Vagina (tissue), 2 donors: ENCODE measurements at regions not wholly inside any gene's neighbourhood (a gene's known extent, or its start where the extent isn't known, plus 50 kb on each side); places are given as distances from the start of the nearest gene placed in this dataset.

Source experiments
- DNase-seq, 2 donors: peaks; one replicate each; pipeline ENCODE4 v3.0.0-alpha.2; 2017; ENCODE audit errors: extremely low spot score in 2 of 2
- H3K27ac ChIP-seq: fragments of 200-600 bp; sonication (generic); one replicate; pipeline ENCODE4 v1.5.1; 2019
- H3K27me3 ChIP-seq: fragments of 200-600 bp; sonication (generic); one replicate; pipeline ENCODE4 v1.5.1; 2019
- H3K36me3 ChIP-seq, 2 donors: fragments of 200-600 bp; sonication (generic); one replicate each; pipeline ENCODE4 v1.5.1; 2017 to 2019
- H3K4me1 ChIP-seq: fragments of 200-600 bp; sonication (generic); one replicate; pipeline ENCODE4 v1.5.1; 2019
- H3K4me3 ChIP-seq, 2 donors: fragments of 200-600 bp; sonication (generic); 1 replicate in 1 of 2; 2 replicates in 1 of 2; pipeline ENCODE4 v1.5.1; 2016 to 2019
- H3K9me3 ChIP-seq: fragments of 200-600 bp; sonication (generic); one replicate; pipeline ENCODE4 v1.5.1; 2019
- CTCF ChIP-seq, 3 experiments: fragments of 450-650 bp in 2 of 3; fragments of 200-600 bp in 1 of 3; sonication (generic) in 1 of 3; IDR thresholded peaks; one replicate each; pipeline ENCODE4 v1.5.1; 2017 to 2019; ENCODE audit warnings: antibody characterized with exemption in 3 of 3, mild to moderate bottlenecking in 2 of 3, moderate library complexity in 2 of 3
- POLR2A ChIP-seq, 2 donors: fragments of 450-650 bp; IDR thresholded peaks; one replicate each; pipeline ENCODE4 v1.6.1; 2017; ENCODE audit warnings: antibody characterized with exemption in 2 of 2, mild to moderate bottlenecking in 2 of 2, moderate library complexity in 2 of 2
- POLR2AphosphoS5 ChIP-seq, 2 donors: sonication (generic); formaldehyde crosslinking; IDR thresholded peaks; one replicate each; pipeline ENCODE4 v1.9.0; 2017; ENCODE audit warnings: antibody characterized with exemption in 2 of 2, mild to moderate bottlenecking in 2 of 2, low read depth in 1 of 2; ENCODE audit not compliant: insufficient read depth in 1 of 2
- intact Hi-C: fragments of 100-400 bp; cut with DNase I; formaldehyde crosslinking; loops from one replicate; pipeline ENCODE4 v1.15.1; 2023

GRCh38 chr16:35560637-35560984 is 2101.2 kb downstream of the TP53TG3F start:
- Histone ChIP-seq H3K4me3 (no peak overlapping the region), H3K36me3 (no peaks in the 10 kb centered on the region), H3K27ac (no peak overlapping the region), H3K27me3 (no peaks in the 10 kb centered on the region), H3K4me1 (no peaks in the 10 kb centered on the region), H3K9me3 (no peaks in the 10 kb centered on the region)
- no peak for DNase-seq
- no peak for TF ChIP-seq POLR2AphosphoS5 (IDR thresholded peaks at IDR 0.05; ENCODE audit: insufficient read depth in 1 of 2, low read depth in 1 of 2)
- no peak for TF ChIP-seq POLR2A (IDR thresholded peaks at IDR 0.05)
- intact Hi-C loops = no loop called here

GRCh38 chr16:35561346-35561745 is 2101.9 kb downstream of the TP53TG3F start:
- intact Hi-C loops = no loop called here
- no peaks in the 10 kb centered on the region for H3K36me3 ChIP-seq
- H3K9me3 ChIP-seq = no peaks in the 10 kb centered on the region
- DNase-seq = no peak
- H3K27me3 ChIP-seq = no peaks in the 10 kb centered on the region
- no peaks in the 10 kb centered on the region for H3K4me1 ChIP-seq
- H3K27ac ChIP-seq = no peak overlapping the region
- TF ChIP-seq POLR2AphosphoS5 (IDR thresholded peaks at IDR 0.05; ENCODE audit: insufficient read depth in 1 of 2, low read depth in 1 of 2) (no peak), CTCF (IDR thresholded peaks at IDR 0.05) (no peak), POLR2A (IDR thresholded peaks at IDR 0.05) (no peak)
- H3K4me3 ChIP-seq = no peak overlapping the region

GRCh38 chr16:35562471-35562870 is 2103.1 kb downstream of the TP53TG3F start:
- Histone ChIP-seq H3K9me3 (no peaks in the 10 kb centered on the region), H3K4me1 (no peaks in the 10 kb centered on the region), H3K36me3 (no peaks in the 10 kb centered on the region), H3K4me3 (no peak overlapping the region), H3K27me3 (no peaks in the 10 kb centered on the region), H3K27ac (no peak overlapping the region)
- no peak for TF ChIP-seq POLR2A (IDR thresholded peaks at IDR 0.05)
- no peak for TF ChIP-seq POLR2AphosphoS5 (IDR thresholded peaks at IDR 0.05; ENCODE audit: insufficient read depth in 1 of 2, low read depth in 1 of 2)
- TF ChIP-seq CTCF (IDR thresholded peaks at IDR 0.05) = no peak
- intact Hi-C loops = no loop called here
- DNase-seq = no peak

- H3K4me3 ChIP-seq = no peak overlapping the region
- no peak overlapping the region for H3K27ac ChIP-seq
- TF ChIP-seq CTCF (IDR thresholded peaks at IDR 0.05) (no peak), POLR2A (IDR thresholded peaks at IDR 0.05) (no peak), POLR2AphosphoS5 (IDR thresholded peaks at IDR 0.05; ENCODE audit: insufficient read depth in 1 of 2, low read depth in 1 of 2) (no peak)
- H3K4me1 ChIP-seq = no peaks in the 10 kb centered on the region
- intact Hi-C loops = no loop called here
- no peaks in the 10 kb centered on the region for H3K27me3 ChIP-seq
- H3K9me3 ChIP-seq = no peaks in the 10 kb centered on the region
- DNase-seq = peak in 1 of 2 donors; percentile 82
- H3K36me3 ChIP-seq = no peaks in the 10 kb centered on the region
Measured at GRCh38 chr16:35562919-35563318, 2103.5 kb downstream of the TP53TG3F start.

GRCh38 chr16:35564148-35564547 is 2104.7 kb downstream of the TP53TG3F start:
- Histone ChIP-seq H3K4me1 (no peaks in the 10 kb centered on the region), H3K27me3 (no peaks in the 10 kb centered on the region), H3K9me3 (no peaks in the 10 kb centered on the region), H3K36me3 (no peaks in the 10 kb centered on the region), H3K27ac (no peak overlapping the region), H3K4me3 (no peak overlapping the region)
- TF ChIP-seq POLR2A (IDR thresholded peaks at IDR 0.05) = no peak
- TF ChIP-seq POLR2AphosphoS5 (IDR thresholded peaks at IDR 0.05; ENCODE audit: insufficient read depth in 1 of 2, low read depth in 1 of 2) = no peak
- TF ChIP-seq CTCF (IDR thresholded peaks at IDR 0.05) = no peak
- intact Hi-C loops = no loop called here
- DNase-seq = no peak

- TF ChIP-seq CTCF (IDR thresholded peaks at IDR 0.05) (no peak), POLR2A (IDR thresholded peaks at IDR 0.05) (no peak), POLR2AphosphoS5 (IDR thresholded peaks at IDR 0.05; ENCODE audit: insufficient read depth in 1 of 2, low read depth in 1 of 2) (no peak)
- Histone ChIP-seq H3K27ac (no peak overlapping the region), H3K4me1 (no peaks in the 10 kb centered on the region), H3K27me3 (no peaks in the 10 kb centered on the region), H3K36me3 (no peaks in the 10 kb centered on the region), H3K9me3 (no peaks in the 10 kb centered on the region), H3K4me3 (no peak overlapping the region)
- no peak for DNase-seq
- intact Hi-C loops = no loop called here
Measured at GRCh38 chr16:35564889-35565288, 2105.5 kb downstream of the TP53TG3F start.
